ENCODE measurements at regions not wholly inside any gene's neighbourhood (a gene's known extent, or its start where the extent isn't known, plus 50 kb on each side); places are given as distances from the start of the nearest gene placed in this dataset.

GRCh38 chr5:167839065-167839464, 452.4 kb upstream of the WWC1 start:
- DNase-seq (no peak), ATAC-seq (no peak)
- Histone ChIP-seq H3K36me3 (no peaks in the 10 kb centered on the region), H3K4me3 (no peak overlapping the region), H3K27ac (no peak overlapping the region), H3K9me3 (no peaks in the 10 kb centered on the region), H3K4me1 (no peaks in the 10 kb centered on the region), H3K27me3 (no peaks in the 10 kb centered on the region)
- in situ Hi-C loops (cut with MboI; ENCODE audit: low sequenced_read_pairs in 4 of 4) (no loop called here), intact Hi-C loops (cut with DNase I; ENCODE audit: low total_unique reads) (no loop called here)
- TF ChIP-seq, protein P1, sequence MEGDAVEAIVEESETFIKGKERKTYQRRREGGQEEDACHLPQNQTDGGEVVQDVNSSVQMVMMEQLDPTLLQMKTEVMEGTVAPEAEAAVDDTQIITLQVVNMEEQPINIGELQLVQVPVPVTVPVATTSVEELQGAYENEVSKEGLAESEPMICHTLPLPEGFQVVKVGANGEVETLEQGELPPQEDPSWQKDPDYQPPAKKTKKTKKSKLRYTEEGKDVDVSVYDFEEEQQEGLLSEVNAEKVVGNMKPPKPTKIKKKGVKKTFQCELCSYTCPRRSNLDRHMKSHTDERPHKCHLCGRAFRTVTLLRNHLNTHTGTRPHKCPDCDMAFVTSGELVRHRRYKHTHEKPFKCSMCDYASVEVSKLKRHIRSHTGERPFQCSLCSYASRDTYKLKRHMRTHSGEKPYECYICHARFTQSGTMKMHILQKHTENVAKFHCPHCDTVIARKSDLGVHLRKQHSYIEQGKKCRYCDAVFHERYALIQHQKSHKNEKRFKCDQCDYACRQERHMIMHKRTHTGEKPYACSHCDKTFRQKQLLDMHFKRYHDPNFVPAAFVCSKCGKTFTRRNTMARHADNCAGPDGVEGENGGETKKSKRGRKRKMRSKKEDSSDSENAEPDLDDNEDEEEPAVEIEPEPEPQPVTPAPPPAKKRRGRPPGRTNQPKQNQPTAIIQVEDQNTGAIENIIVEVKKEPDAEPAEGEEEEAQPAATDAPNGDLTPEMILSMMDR (IDR thresholded peaks at IDR 0.05 in 4 of 5, conservative IDR thresholded peaks at IDR 0.05 in 1 of 5): no peak
- no peak for TF ChIP-seq POLR2A (IDR thresholded peaks at IDR 0.05)

GRCh38 chr5:167840527-167841130, 450.8 kb upstream of the WWC1 start:
- H3K27me3 ChIP-seq: no peaks in the 10 kb centered on the region
- in situ Hi-C loops (cut with MboI; ENCODE audit: low sequenced_read_pairs in 4 of 4) (no loop called here), intact Hi-C loops (cut with DNase I; ENCODE audit: low total_unique reads) (no loop called here)
- no peak overlapping the region for H3K4me3 ChIP-seq
- TF ChIP-seq, protein P1 (IDR thresholded peaks at IDR 0.05 in 4 of 5, conservative IDR thresholded peaks at IDR 0.05 in 1 of 5): no peak
- TF ChIP-seq POLR2A (IDR thresholded peaks at IDR 0.05): no peak
- H3K27ac ChIP-seq: no peak overlapping the region
- DNase-seq (no peak), ATAC-seq (no peak)
- no peaks in the 10 kb centered on the region for H3K9me3 ChIP-seq
- no peaks in the 10 kb centered on the region for H3K36me3 ChIP-seq
- no peaks in the 10 kb centered on the region for H3K4me1 ChIP-seq

DNA sequence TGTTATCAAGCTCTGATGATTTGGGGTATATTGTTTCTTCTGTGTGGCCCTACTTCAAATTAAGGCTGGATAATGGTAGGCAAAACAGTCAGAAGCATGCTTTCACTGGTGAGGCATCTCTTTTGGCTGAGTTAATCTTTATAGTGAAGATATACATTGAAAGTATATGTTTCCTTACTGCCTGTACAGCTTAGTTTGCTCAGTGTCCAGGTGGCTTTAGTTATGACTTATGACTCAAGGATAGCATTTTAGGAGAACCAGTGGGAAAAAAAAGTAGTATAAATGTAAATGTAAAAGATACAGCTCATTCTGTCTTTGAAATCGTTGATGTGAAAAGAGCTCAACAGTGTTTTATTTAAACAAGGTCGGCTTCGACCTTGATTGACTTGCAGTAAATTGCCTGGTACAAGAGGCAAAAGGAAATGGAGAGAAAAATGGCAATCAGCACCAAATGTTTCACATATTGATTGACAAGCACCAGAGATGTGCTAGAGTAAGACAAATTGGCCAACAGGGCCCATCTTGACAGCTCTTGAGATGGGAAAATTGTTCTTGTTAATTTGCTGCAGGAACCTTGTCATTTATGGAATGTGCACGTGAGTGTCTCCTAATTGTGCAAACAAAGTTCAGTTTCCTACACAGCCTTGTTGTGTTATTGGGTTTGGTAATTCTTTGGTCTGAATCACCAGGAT, 447.4 kb upstream of the WWC1 start:
- DNase-seq: no peak
- in situ Hi-C loops (cut with MboI; ENCODE audit: low sequenced_read_pairs in 4 of 4) (no loop called here), intact Hi-C loops (cut with DNase I; ENCODE audit: low total_unique reads) (no loop called here)
- H3K27me3 ChIP-seq: no peaks in the 10 kb centered on the region
- H3K27ac ChIP-seq: no peak overlapping the region
- ATAC-seq: no peak
- no peaks in the 10 kb centered on the region for H3K36me3 ChIP-seq
- no peaks in the 10 kb centered on the region for H3K9me3 ChIP-seq
- TF ChIP-seq, protein P1 (IDR thresholded peaks at IDR 0.05 in 4 of 5, conservative IDR thresholded peaks at IDR 0.05 in 1 of 5): no peak
- no peak for TF ChIP-seq POLR2A (IDR thresholded peaks at IDR 0.05)
- H3K4me3 ChIP-seq: no peak overlapping the region
- H3K4me1 ChIP-seq: no peaks in the 10 kb centered on the region

GRCh38 chr5:167845952-167846351, 445.5 kb upstream of the WWC1 start:
- ATAC-seq: no peak

More at GRCh38 chr5:167845952-167846351, 445.5 kb upstream of the WWC1 start:
- H3K9me3 ChIP-seq: no peaks in the 10 kb centered on the region
- in situ Hi-C loops (cut with MboI; ENCODE audit: low sequenced_read_pairs in 4 of 4) (no loop called here), intact Hi-C loops (cut with DNase I; ENCODE audit: low total_unique reads) (no loop called here)
- DNase-seq: no peak
- H3K27me3 ChIP-seq: no peaks in the 10 kb centered on the region
- no peaks in the 10 kb centered on the region for H3K4me1 ChIP-seq
- H3K4me3 ChIP-seq: no peak overlapping the region
- H3K36me3 ChIP-seq: no peaks in the 10 kb centered on the region
- no peak overlapping the region for H3K27ac ChIP-seq
- TF ChIP-seq, protein P1 (IDR thresholded peaks at IDR 0.05 in 4 of 5, conservative IDR thresholded peaks at IDR 0.05 in 1 of 5): no peak
- no peak for TF ChIP-seq POLR2A (IDR thresholded peaks at IDR 0.05)

Data from gastrocnemius medialis (tissue), 4 donors.